Karpas-422 (cell line): ENCODE measurements at regions not wholly inside any gene's neighbourhood (a gene's known extent, or its start where the extent isn't known, plus 50 kb on each side); places are given as distances from the start of the nearest gene placed in this dataset.
"Not testable (repeated sequence)": the region's sequence is repeated elsewhere in the genome, so short reads cannot be mapped to it uniquely, and the experiment has no call there.

Experiments used
- DNase-seq: peaks from one replicate; pipeline ENCODE4 v3.0.0-alpha.2; 2015
- H2AFZ ChIP-seq: fragments of 200-600 bp; sonication (generic); 2 replicates; pipeline ENCODE4 v1.6.1; 2014; ENCODE audit warnings: antibody characterized with exemption, low read length, mixed read lengths
- H3K27ac ChIP-seq: fragments of 200-600 bp; sonication (generic); 2 replicates; pipeline ENCODE4 v1.5.1; 2014; ENCODE audit warnings: mild to moderate bottlenecking, low read length, moderate library complexity
- H3K27me3 ChIP-seq: fragments of 200-600 bp; sonication (generic); 2 replicates; pipeline ENCODE4 v1.6.1; 2014; ENCODE audit warnings: low read length, mixed read lengths
- H3K36me3 ChIP-seq: fragments of 200-600 bp; sonication (generic); 2 replicates; pipeline ENCODE4 v1.6.1; 2014; ENCODE audit warnings: low read length, mixed read lengths; ENCODE audit not compliant: insufficient read depth
- H3K4me1 ChIP-seq: fragments of 200-600 bp; sonication (generic); 2 replicates; pipeline ENCODE4 v1.6.1; 2014; ENCODE audit warnings: mild to moderate bottlenecking, low read length, mixed read lengths
- H3K4me2 ChIP-seq: fragments of 200-600 bp; sonication (generic); 2 replicates; pipeline ENCODE4 v1.6.1; 2014; ENCODE audit warnings: low read length, low read depth, mild to moderate bottlenecking; ENCODE audit not compliant: poor library complexity, severe bottlenecking
- H3K4me3 ChIP-seq: fragments of 200-600 bp; sonication (generic); 2 replicates; pipeline ENCODE4 v1.5.1; 2014; ENCODE audit warnings: mild to moderate bottlenecking, antibody characterized with exemption, low read length, mixed read lengths
- H3K79me2 ChIP-seq: fragments of 200-600 bp; sonication (generic); 2 replicates; pipeline ENCODE4 v1.6.1; 2014; ENCODE audit warnings: mild to moderate bottlenecking, low read length, mixed read lengths
- H3K9ac ChIP-seq: fragments of 200-600 bp; sonication (generic); 2 replicates; pipeline ENCODE4 v1.6.0; 2014; ENCODE audit warnings: low read length
- H3K9me2 ChIP-seq: fragments of 200-600 bp; sonication (generic), shearing (Covaris generic); replicated peaks from 2 replicates; pipeline ENCODE4 v1.6.0; 2014; ENCODE audit warnings: mild to moderate bottlenecking, low read length, moderate library complexity; ENCODE audit not compliant: insufficient read depth
- H3K9me3 ChIP-seq: fragments of 300-700, 200-600 bp; sonication (generic); 2 replicates; pipeline ENCODE4 v1.6.1; 2014; ENCODE audit warnings: low read length, mixed read lengths
- H4K20me1 ChIP-seq: fragments of 200-600 bp; sonication (generic); 2 replicates; pipeline ENCODE4 v1.6.1; 2014; ENCODE audit warnings: mild to moderate bottlenecking, antibody characterized with exemption, low read length, low read depth; ENCODE audit not compliant: insufficient read depth

GRCh38 chr5:109538692-109539091, 128.9 kb upstream of the PJA2 start:
- H3K27me3 ChIP-seq, H3K4me2 ChIP-seq, H3K36me3 ChIP-seq, H3K4me3 ChIP-seq, H3K4me1 ChIP-seq, H3K9ac ChIP-seq, H3K27ac ChIP-seq, H3K79me2 ChIP-seq, H3K9me3 ChIP-seq, H3K9me2 ChIP-seq, H4K20me1 ChIP-seq, H2AFZ ChIP-seq, DNase-seq: not testable (repeated sequence)

- not testable (repeated sequence) for H3K36me3 ChIP-seq, H3K79me2 ChIP-seq, H3K4me3 ChIP-seq, DNase-seq, H3K9ac ChIP-seq, H4K20me1 ChIP-seq, H2AFZ ChIP-seq, H3K27ac ChIP-seq, H3K4me1 ChIP-seq, H3K9me2 ChIP-seq, H3K9me3 ChIP-seq, H3K27me3 ChIP-seq, H3K4me2 ChIP-seq
Observed at GRCh38 chr5:109535090-109535489, 125.3 kb upstream of the PJA2 start.

GRCh38 chr5:109533751-109534272, 124.0 kb upstream of the PJA2 start:
- no peaks in the 10 kb centered on the region for H4K20me1 ChIP-seq
- no peak overlapping the region for H3K9ac ChIP-seq
- H3K27me3 ChIP-seq: no peaks in the 10 kb centered on the region; the same call in 1 of the 2 replicates
- H3K36me3 ChIP-seq: no peaks in the 10 kb centered on the region
- H3K4me1 ChIP-seq: no peaks in the 10 kb centered on the region
- no peaks in the 10 kb centered on the region for H3K9me3 ChIP-seq
- H3K79me2 ChIP-seq: no peaks in the 10 kb centered on the region
- no peak overlapping the region for H2AFZ ChIP-seq
- H3K4me3 ChIP-seq: no peak overlapping the region
- no peaks in the 10 kb centered on the region for H3K9me2 ChIP-seq
- no peak overlapping the region for H3K4me2 ChIP-seq
- no peak overlapping the region for H3K27ac ChIP-seq
- no peak for DNase-seq

GRCh38 chr5:109532773-109533364, 123.1 kb upstream of the PJA2 start:
- Histone ChIP-seq H3K27me3 (no peaks in the 10 kb centered on the region; the same call in 1 of the 2 replicates), H3K79me2 (no peaks in the 10 kb centered on the region), H2AFZ (no peak overlapping the region), H3K4me1 (no peaks in the 10 kb centered on the region), H3K36me3 (no peaks in the 10 kb centered on the region), H3K4me3 (no peak overlapping the region), H3K9me2 (no peaks in the 10 kb centered on the region), H3K9ac (no peak overlapping the region), H3K27ac (no peak overlapping the region), H3K9me3 (no peaks in the 10 kb centered on the region), H4K20me1 (no peaks in the 10 kb centered on the region), H3K4me2 (no peak overlapping the region)
- DNase-seq: no peak

GRCh38 chr5:109531262-109531661, 121.5 kb upstream of the PJA2 start:
- Histone ChIP-seq H3K79me2 (no peaks in the 10 kb centered on the region), H3K4me2 (no peak overlapping the region), H4K20me1 (no peaks in the 10 kb centered on the region), H2AFZ (no peak overlapping the region), H3K27me3 (no peaks in the 10 kb centered on the region), H3K27ac (no peak overlapping the region), H3K9me3 (no peaks in the 10 kb centered on the region), H3K9ac (no peak overlapping the region), H3K4me3 (no peak overlapping the region), H3K9me2 (no peaks in the 10 kb centered on the region), H3K4me1 (no peaks in the 10 kb centered on the region), H3K36me3 (no peaks in the 10 kb centered on the region)
- no peak for DNase-seq

GRCh38 chr5:109529987-109530386, 120.2 kb upstream of the PJA2 start:
- Histone ChIP-seq H3K4me1 (no peaks in the 10 kb centered on the region), H4K20me1 (no peaks in the 10 kb centered on the region), H3K4me3 (no peak overlapping the region), H3K27me3 (no peaks in the 10 kb centered on the region), H3K9me3 (no peaks in the 10 kb centered on the region), H3K9ac (no peak overlapping the region), H3K27ac (no peak overlapping the region), H2AFZ (no peak overlapping the region), H3K79me2 (no peaks in the 10 kb centered on the region), H3K9me2 (no peaks in the 10 kb centered on the region), H3K4me2 (no peak overlapping the region), H3K36me3 (no peaks in the 10 kb centered on the region)
- no peak for DNase-seq

- Histone ChIP-seq H2AFZ (no peak overlapping the region), H4K20me1 (no peaks in the 10 kb centered on the region), H3K4me2 (no peak overlapping the region), H3K4me1 (no peaks in the 10 kb centered on the region), H3K9ac (no peak overlapping the region), H3K4me3 (no peak overlapping the region), H3K79me2 (no peaks in the 10 kb centered on the region), H3K9me3 (no peaks in the 10 kb centered on the region), H3K27me3 (no peaks in the 10 kb centered on the region), H3K36me3 (no peaks in the 10 kb centered on the region), H3K9me2 (no peaks in the 10 kb centered on the region), H3K27ac (no peak overlapping the region)
- no peak for DNase-seq
Observed at GRCh38 chr5:109529520-109529919, 119.7 kb upstream of the PJA2 start.

GRCh38 chr5:109524555-109524954, 114.8 kb upstream of the PJA2 start:
- H3K4me2 ChIP-seq: no peak overlapping the region

More at GRCh38 chr5:109524555-109524954, 114.8 kb upstream of the PJA2 start:
- Histone ChIP-seq H3K4me3 (no peak overlapping the region), H3K9ac (no peak overlapping the region), H3K79me2 (no peaks in the 10 kb centered on the region), H3K27me3 (no peaks in the 10 kb centered on the region), H2AFZ (no peak overlapping the region), H3K4me1 (no peaks in the 10 kb centered on the region), H3K9me3 (no peaks in the 10 kb centered on the region), H3K9me2 (no peaks in the 10 kb centered on the region), H3K27ac (no peak overlapping the region), H3K36me3 (no peaks in the 10 kb centered on the region), H4K20me1 (no peaks in the 10 kb centered on the region)
- no peak for DNase-seq
